ENCODE measurements at regions not wholly inside any gene's neighbourhood (a gene's known extent, or its start where the extent isn't known, plus 50 kb on each side); places are given as distances from the start of the nearest gene placed in this dataset.
"Not testable (repeated sequence)": the region's sequence is repeated elsewhere in the genome, so short reads cannot be mapped to it uniquely, and the experiment has no call there.

DNA sequence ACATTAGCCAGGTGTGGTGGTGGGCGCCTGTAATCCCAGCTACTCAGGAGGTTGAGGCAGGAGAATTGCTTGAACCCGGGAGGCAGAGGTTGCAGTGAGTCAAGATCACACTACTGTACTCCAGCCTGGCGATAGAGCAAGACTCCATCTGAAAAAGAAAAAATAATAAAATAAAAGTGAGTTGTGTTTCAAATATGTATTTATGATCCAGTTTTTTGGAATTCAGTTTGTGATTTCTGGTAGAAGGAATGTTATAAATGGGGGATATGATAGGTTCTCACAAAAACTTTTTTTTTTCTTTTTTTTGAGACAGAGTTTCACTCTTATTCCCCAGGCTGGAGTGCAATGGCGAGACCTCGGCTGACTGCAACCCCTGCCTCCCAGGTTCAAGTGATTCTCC, 502.2 kb downstream of the SPATA31D1 start:
- TF ChIP-seq, protein P1, sequence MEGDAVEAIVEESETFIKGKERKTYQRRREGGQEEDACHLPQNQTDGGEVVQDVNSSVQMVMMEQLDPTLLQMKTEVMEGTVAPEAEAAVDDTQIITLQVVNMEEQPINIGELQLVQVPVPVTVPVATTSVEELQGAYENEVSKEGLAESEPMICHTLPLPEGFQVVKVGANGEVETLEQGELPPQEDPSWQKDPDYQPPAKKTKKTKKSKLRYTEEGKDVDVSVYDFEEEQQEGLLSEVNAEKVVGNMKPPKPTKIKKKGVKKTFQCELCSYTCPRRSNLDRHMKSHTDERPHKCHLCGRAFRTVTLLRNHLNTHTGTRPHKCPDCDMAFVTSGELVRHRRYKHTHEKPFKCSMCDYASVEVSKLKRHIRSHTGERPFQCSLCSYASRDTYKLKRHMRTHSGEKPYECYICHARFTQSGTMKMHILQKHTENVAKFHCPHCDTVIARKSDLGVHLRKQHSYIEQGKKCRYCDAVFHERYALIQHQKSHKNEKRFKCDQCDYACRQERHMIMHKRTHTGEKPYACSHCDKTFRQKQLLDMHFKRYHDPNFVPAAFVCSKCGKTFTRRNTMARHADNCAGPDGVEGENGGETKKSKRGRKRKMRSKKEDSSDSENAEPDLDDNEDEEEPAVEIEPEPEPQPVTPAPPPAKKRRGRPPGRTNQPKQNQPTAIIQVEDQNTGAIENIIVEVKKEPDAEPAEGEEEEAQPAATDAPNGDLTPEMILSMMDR (IDR thresholded peaks at IDR 0.05) = not testable (repeated sequence)
- TF ChIP-seq POLR2A (IDR thresholded peaks at IDR 0.05) = not testable (repeated sequence)

All from testis (tissue), 2 donors.